B cell (primary cell): ENCODE measurements at regions not wholly inside any gene's neighbourhood (a gene's known extent, or its start where the extent isn't known, plus 50 kb on each side); places are given as distances from the start of the nearest gene placed in this dataset.

ENCODE experiments used
- CTCF ChIP-seq: fragments of 200-600 bp; IDR thresholded peaks from one replicate; pipeline ENCODE4 v1.8.0; 2022; ENCODE audit warnings: antibody characterized with exemption, mild to moderate bottlenecking
- EZH2 ChIP-seq: IDR thresholded peaks from 2 replicates; pipeline ENCODE4 v1.6.1; 2012; ENCODE audit warnings: borderline replicate concordance, low read depth, mild to moderate bottlenecking, moderate library complexity, low read length; ENCODE audit not compliant: insufficient read depth, poor library complexity, severe bottlenecking

- TF ChIP-seq CTCF: no peak
- TF ChIP-seq EZH2: no peak
Observed at GRCh38 chr5:158414780-158415179, 555.8 kb upstream of the CLINT1 start.
